Endothelial cell of umbilical vein (primary cell): ENCODE measurements at regions not wholly inside any gene's neighbourhood (a gene's known extent, or its start where the extent isn't known, plus 50 kb on each side); places are given as distances from the start of the nearest gene placed in this dataset.

Source experiments
- BruUV-seq: library from RNA; stranded (reverse); fragments of 400-500 nt; replicated peaks from 2 replicates; lab custom pipeline; 2021; lab: Mats Ljungman, UMichigan
- CTCF ChIA-PET: fragments of 300-600, 350-600 bp; sonication (Branson Sonifier 250); formaldehyde crosslinking; loops from one replicate; lab custom pipeline; 2021; ENCODE audit warnings: antibody characterized with exemption, inconsistent platforms; lab: Charles Lee
- POLR2A ChIA-PET: fragments of 300-600, 350-600 bp; sonication (Branson Sonifier 250); formaldehyde crosslinking; loops from one replicate; lab custom pipeline; 2021; ENCODE audit warnings: antibody characterized with exemption, inconsistent platforms; lab: Charles Lee
- DNase-seq: peaks from one replicate; pipeline ENCODE4 v3.0.0-alpha.2; 2011; ENCODE audit warnings: low read depth, low spot score
- FAIRE-seq: peaks from 2 replicates; lab custom pipeline; 2011; peaks lifted over from hg19 to GRCh38; lab: Jason Lieb, UNC
- H2AFZ ChIP-seq: 2 replicates; pipeline ENCODE4 v1.6.0; 2012; ENCODE audit warnings: low read depth, low read length, control low read depth, inconsistent platforms
- H3K27ac ChIP-seq: 2 replicates; pipeline ENCODE4 v1.5.1; 2011; ENCODE audit warnings: low read depth, mild to moderate bottlenecking, control low read depth, low read length, moderate library complexity; ENCODE audit not compliant: insufficient read depth
- H3K27me3 ChIP-seq, 2 experiments: 2 replicates each; pipeline versions ENCODE4 v1.6.0 to v1.6.1; 2011; ENCODE audit warnings: low read length in 2 of 2, mixed read lengths in 1 of 2; ENCODE audit not compliant: control insufficient read depth in 2 of 2, insufficient read depth in 2 of 2
- H3K36me3 ChIP-seq, 2 experiments: 2 replicates in 1 of 2; 3 replicates in 1 of 2; pipeline ENCODE4 v1.5.1; 2011; ENCODE audit warnings: low read length in 2 of 2, mild to moderate bottlenecking in 1 of 2, moderate library complexity in 1 of 2; ENCODE audit not compliant: control insufficient read depth in 2 of 2, insufficient read depth in 2 of 2; ENCODE audit errors: extremely low read depth in 1 of 2
- H3K4me1 ChIP-seq: 3 replicates; pipeline ENCODE4 v1.5.1; 2011; ENCODE audit warnings: mild to moderate bottlenecking, low read length; ENCODE audit not compliant: control insufficient read depth, insufficient read depth; ENCODE audit errors: extremely low read depth
- H3K4me2 ChIP-seq: 2 replicates; pipeline ENCODE4 v1.6.1; 2011; ENCODE audit warnings: low read length, control low read depth, mixed read lengths; ENCODE audit not compliant: insufficient read depth
- H3K4me3 ChIP-seq, 3 experiments: fragments of 200-600 bp in 1 of 3; sonication (generic), shearing (Covaris generic) in 1 of 3; replicated peaks in 1 of 3; 2 replicates each; pipeline ENCODE4 v1.5.1; 2011 to 2016; ENCODE audit warnings: control low read depth in 3 of 3, low read length in 3 of 3, mild to moderate bottlenecking in 2 of 3, inconsistent platforms in 1 of 3, low read depth in 1 of 3, moderate library complexity in 1 of 3; ENCODE audit not compliant: insufficient read depth in 1 of 3
- H3K79me2 ChIP-seq: 2 replicates; pipeline ENCODE4 v1.6.0; 2012; ENCODE audit warnings: low read length, inconsistent platforms; ENCODE audit not compliant: control insufficient read depth, insufficient read depth
- H3K9ac ChIP-seq: replicated peaks from 2 replicates; pipeline ENCODE3; 2011; ENCODE audit warnings: low read length, control low read depth; ENCODE audit not compliant: insufficient read depth; ENCODE audit errors: extremely low read depth
- H3K9me1 ChIP-seq: replicated peaks from 3 replicates; pipeline ENCODE4 v1.6.0; 2011; ENCODE audit warnings: mild to moderate bottlenecking, low read length; ENCODE audit not compliant: control insufficient read depth, insufficient read depth; ENCODE audit errors: extremely low read depth
- H3K9me3 ChIP-seq: replicated peaks from 2 replicates; pipeline ENCODE4 v1.5.1; 2012; ENCODE audit warnings: low read length, inconsistent platforms; ENCODE audit not compliant: control insufficient read depth, insufficient read depth
- H4K20me1 ChIP-seq: replicated peaks from 2 replicates; pipeline ENCODE3; 2011; ENCODE audit warnings: mild to moderate bottlenecking, low read length; ENCODE audit not compliant: control insufficient read depth, insufficient read depth; ENCODE audit errors: extremely low read depth
- CTCF ChIP-seq, 2 donors: IDR thresholded peaks; 1 replicate in 1 of 2; 2 replicates in 1 of 2; pipeline ENCODE4 v1.5.1; 2011; ENCODE audit warnings: low read length in 2 of 2, mild to moderate bottlenecking in 2 of 2, moderate library complexity in 2 of 2, control low read depth in 1 of 2, inconsistent platforms in 1 of 2, low read depth in 1 of 2; ENCODE audit not compliant: insufficient read depth in 1 of 2; ENCODE audit errors: extremely low read depth in 1 of 2
- EZH2 ChIP-seq: IDR thresholded peaks from 2 replicates; pipeline ENCODE4 v1.6.1; 2012; ENCODE audit warnings: borderline replicate concordance, low read depth, mild to moderate bottlenecking, moderate library complexity, low read length, inconsistent platforms; ENCODE audit not compliant: severe bottlenecking
- FOS ChIP-seq: IDR thresholded peaks from 2 replicates; pipeline ENCODE4 v1.6.1; 2011; ENCODE audit warnings: mild to moderate bottlenecking, low read length, moderate library complexity, borderline replicate concordance; ENCODE audit not compliant: insufficient read depth
- GATA2 ChIP-seq: IDR thresholded peaks from 2 replicates; pipeline ENCODE4 v1.7.0; 2011; ENCODE audit warnings: low read depth, mild to moderate bottlenecking, moderate library complexity, mixed read lengths, low read length; ENCODE audit not compliant: insufficient read length, insufficient read depth
- JUN ChIP-seq: IDR thresholded peaks from 2 replicates; pipeline ENCODE4 v1.6.1; 2011; ENCODE audit warnings: borderline replicate concordance, low read depth; ENCODE audit not compliant: insufficient read length, insufficient read depth
- MYC ChIP-seq: IDR thresholded peaks from one replicate; pipeline ENCODE4 v1.6.1; 2011; ENCODE audit warnings: mild to moderate bottlenecking, low read depth, low read length
- POLR2A ChIP-seq: IDR thresholded peaks from 2 replicates; pipeline ENCODE4 v1.6.1; 2012; ENCODE audit warnings: low read depth, mild to moderate bottlenecking, control low read depth, low read length
- POLR2AphosphoS5 ChIP-seq: IDR thresholded peaks from 2 replicates; pipeline ENCODE4 v1.6.1; 2012; ENCODE audit warnings: low read depth, mild to moderate bottlenecking, control low read depth, low read length, moderate library complexity; ENCODE audit not compliant: insufficient read depth
- dilution Hi-C: fragments of 300-500 bp; cut with MboI; formaldehyde crosslinking; loops from one replicate; pipeline ENCODE4 v1.15.0; 2019; ENCODE audit warnings: low sequenced_read_pairs; ENCODE audit not compliant: extremely low pct_ligation_motif_present
- intact Hi-C: fragments of 100-400 bp; cut with micrococcal nuclease; formaldehyde crosslinking; loops from one replicate; pipeline ENCODE4 v1.10.0; 2022
- TF ChIP-seq, protein P1 (sequence below): IDR thresholded peaks from 2 replicates; pipeline ENCODE4 v1.6.1; 2011; ENCODE audit not compliant: insufficient read depth, insufficient read length

GRCh38 chr18:14921547-14921946 lies 173.6 kb downstream of the ANKRD30B start:
- TF ChIP-seq FOS (no peak), POLR2AphosphoS5 (no peak), JUN (no peak), POLR2A (no peak), CTCF (IDR thresholded peaks at IDR 0.05; ENCODE audit: extremely low read depth in 1 of 2, insufficient read depth in 1 of 2, low read depth in 1 of 2, low read length in 2 of 2) (no peak), GATA2 (no peak), EZH2 (no peak), MYC (no peak)
- TF ChIP-seq, protein P1, sequence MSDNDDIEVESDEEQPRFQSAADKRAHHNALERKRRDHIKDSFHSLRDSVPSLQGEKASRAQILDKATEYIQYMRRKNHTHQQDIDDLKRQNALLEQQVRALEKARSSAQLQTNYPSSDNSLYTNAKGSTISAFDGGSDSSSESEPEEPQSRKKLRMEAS: no peak
- no peak for DNase-seq
- no peak overlapping the region for H3K4me3 ChIP-seq
- peaks cover 2% of the 10 kb centered on the region for H3K9me3 ChIP-seq
- dilution Hi-C loops: no loop called here
- H3K27ac ChIP-seq: no peak overlapping the region
- H3K4me2 ChIP-seq: no peak overlapping the region
- BruUV-seq: no TSS peak
- ChIA-PET POLR2A (no interaction called here), CTCF (no interaction called here)
- no peaks in the 10 kb centered on the region for H3K36me3 ChIP-seq
- H2AFZ ChIP-seq: no peak overlapping the region
- intact Hi-C loops: loop anchor here (10.0 kb wide), 1 partner anchor 53 kb away; no protein-coding TSS in a partner anchor
- no peaks in the 10 kb centered on the region for H3K79me2 ChIP-seq
- no peak overlapping the region for H3K9ac ChIP-seq
- no peaks in the 10 kb centered on the region for H4K20me1 ChIP-seq
- no peak for FAIRE-seq
- no peaks in the 10 kb centered on the region for H3K27me3 ChIP-seq
- H3K4me1 ChIP-seq: no peaks in the 10 kb centered on the region
- no peaks in the 10 kb centered on the region for H3K9me1 ChIP-seq
